ENCODE measurements at regions not wholly inside any gene's neighbourhood (a gene's known extent, or its start where the extent isn't known, plus 50 kb on each side); places are given as distances from the start of the nearest gene placed in this dataset.

GRCh38 chr11:105296806-105297205 is 157.2 kb upstream of the CARD18 start:
- no peak for TF ChIP-seq POLR2AphosphoS5 (IDR thresholded peaks at IDR 0.05; ENCODE audit: low read depth, low read length)
- no peak for TF ChIP-seq FOXP2 (optimal IDR thresholded peaks at IDR 0.05; ENCODE audit: borderline replicate concordance, extremely low read depth, extremely low read length, insufficient read depth)

GRCh38 chr11:105296386-105296785 is 156.8 kb upstream of the CARD18 start:
- TF ChIP-seq TAF1 (IDR thresholded peaks at IDR 0.05; ENCODE audit: borderline replicate concordance, insufficient read depth, low read length) (no peak), SIN3A (IDR thresholded peaks at IDR 0.05; ENCODE audit: borderline replicate concordance, insufficient read depth, low read length) (no peak), REST (IDR thresholded peaks at IDR 0.05; ENCODE audit: insufficient read depth in 1 of 2, low read depth in 2 of 2, low read length in 2 of 2) (no peak), POLR2AphosphoS5 (IDR thresholded peaks at IDR 0.05; ENCODE audit: low read depth, low read length) (no peak), FOXP2 (optimal IDR thresholded peaks at IDR 0.05; ENCODE audit: borderline replicate concordance, extremely low read depth, extremely low read length, insufficient read depth) (no peak)

GRCh38 chr11:105282658-105283057 is 143.1 kb upstream of the CARD18 start:
- TF ChIP-seq TAF1 (IDR thresholded peaks at IDR 0.05; ENCODE audit: borderline replicate concordance, insufficient read depth, low read length): no peak
- TF ChIP-seq POLR2AphosphoS5 (IDR thresholded peaks at IDR 0.05; ENCODE audit: low read depth, low read length): no peak
- no peak for TF ChIP-seq REST (IDR thresholded peaks at IDR 0.05; ENCODE audit: insufficient read depth in 1 of 2, low read depth in 2 of 2, low read length in 2 of 2)
- no peak for TF ChIP-seq FOXP2 (optimal IDR thresholded peaks at IDR 0.05; ENCODE audit: borderline replicate concordance, extremely low read depth, extremely low read length, insufficient read depth)
- TF ChIP-seq SIN3A (IDR thresholded peaks at IDR 0.05; ENCODE audit: borderline replicate concordance, insufficient read depth, low read length): no peak

- TF ChIP-seq POLR2AphosphoS5 (IDR thresholded peaks at IDR 0.05; ENCODE audit: low read depth, low read length): no peak
- TF ChIP-seq REST (IDR thresholded peaks at IDR 0.05; ENCODE audit: insufficient read depth in 1 of 2, low read depth in 2 of 2, low read length in 2 of 2): no peak
- no peak for TF ChIP-seq FOXP2 (optimal IDR thresholded peaks at IDR 0.05; ENCODE audit: borderline replicate concordance, extremely low read depth, extremely low read length, insufficient read depth)
- no peak for TF ChIP-seq SIN3A (IDR thresholded peaks at IDR 0.05; ENCODE audit: borderline replicate concordance, insufficient read depth, low read length)
- no peak for TF ChIP-seq TAF1 (IDR thresholded peaks at IDR 0.05; ENCODE audit: borderline replicate concordance, insufficient read depth, low read length)
These were observed 135.1 kb upstream of the CARD18 start for GRCh38 chr11:105274631-105275030.

- no peak for TF ChIP-seq POLR2AphosphoS5 (IDR thresholded peaks at IDR 0.05; ENCODE audit: low read depth, low read length)
- TF ChIP-seq REST (IDR thresholded peaks at IDR 0.05; ENCODE audit: insufficient read depth in 1 of 2, low read depth in 2 of 2, low read length in 2 of 2): no peak
These were observed 134.2 kb upstream of the CARD18 start for GRCh38 chr11:105273660-105274280.

Data from PFSK-1 (cell line).